ENCODE measurements at regions not wholly inside any gene's neighbourhood (a gene's known extent, or its start where the extent isn't known, plus 50 kb on each side); places are given as distances from the start of the nearest gene placed in this dataset.

- no peak for DNase-seq (ENCODE audit: low read depth, low spot score)
Observed at GRCh38 chr10:21172930-21173801, 276.1 kb upstream of the NEBL start.

DNA sequence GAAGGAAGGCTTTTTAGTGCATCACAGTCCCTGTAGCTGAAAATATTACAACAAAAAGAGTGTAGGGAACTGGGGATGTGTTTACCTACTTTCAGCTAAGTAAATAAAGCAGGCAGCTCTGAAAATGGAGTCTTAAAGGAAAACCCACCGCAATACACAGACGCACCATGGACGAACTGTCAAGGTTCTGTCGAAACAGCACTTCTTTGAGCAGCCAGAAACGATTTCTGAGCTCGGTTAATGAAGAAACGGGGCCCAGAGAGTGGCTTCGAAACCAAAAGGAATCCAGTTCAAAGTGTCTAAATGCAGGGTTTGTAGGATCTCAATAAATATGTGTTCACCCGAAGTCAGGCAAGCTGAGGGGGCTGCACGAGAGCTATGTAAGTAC is 275.4 kb upstream of the NEBL start:
- DNase-seq (ENCODE audit: low read depth, low spot score): no peak

GRCh38 chr10:21171936-21172541 is 274.9 kb upstream of the NEBL start:
- DNase-seq (ENCODE audit: low read depth, low spot score): no peak

DNA sequence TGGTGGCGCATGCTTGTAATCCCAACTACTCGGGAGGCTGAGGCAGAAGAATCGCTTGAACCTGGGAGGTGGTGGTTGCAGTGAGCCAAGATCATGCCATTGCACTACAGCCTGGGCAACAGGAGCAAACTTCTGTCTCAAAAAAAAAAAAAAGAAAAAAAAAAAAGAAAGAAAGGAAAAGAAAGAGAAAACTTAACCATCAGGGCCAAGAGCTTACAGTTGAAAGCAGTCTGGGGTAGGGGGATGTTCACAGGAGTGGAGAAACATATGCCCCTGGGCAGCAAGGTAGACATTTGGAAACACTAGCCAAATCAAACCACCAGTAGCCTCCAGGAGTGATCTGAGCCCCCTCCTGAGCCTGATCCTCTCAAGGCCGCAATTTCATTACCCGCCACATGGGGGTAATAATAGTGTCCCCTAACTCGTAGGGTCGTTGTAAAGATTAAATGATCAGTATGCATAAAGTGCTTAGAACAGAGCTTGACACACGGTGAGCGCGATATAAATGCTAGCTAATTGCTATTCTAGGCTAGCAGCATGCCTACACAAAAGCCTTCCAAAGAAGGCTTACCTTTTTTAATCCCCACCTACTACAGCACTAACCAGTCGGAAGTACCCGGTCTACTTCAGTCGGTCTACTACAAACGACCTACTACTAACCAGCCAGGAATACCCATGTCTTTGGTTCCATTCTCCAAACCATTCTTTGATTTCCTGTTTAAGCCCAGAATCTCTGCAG is 274.3 kb upstream of the NEBL start:
- no peak for DNase-seq (ENCODE audit: low read depth, low spot score)

DNA sequence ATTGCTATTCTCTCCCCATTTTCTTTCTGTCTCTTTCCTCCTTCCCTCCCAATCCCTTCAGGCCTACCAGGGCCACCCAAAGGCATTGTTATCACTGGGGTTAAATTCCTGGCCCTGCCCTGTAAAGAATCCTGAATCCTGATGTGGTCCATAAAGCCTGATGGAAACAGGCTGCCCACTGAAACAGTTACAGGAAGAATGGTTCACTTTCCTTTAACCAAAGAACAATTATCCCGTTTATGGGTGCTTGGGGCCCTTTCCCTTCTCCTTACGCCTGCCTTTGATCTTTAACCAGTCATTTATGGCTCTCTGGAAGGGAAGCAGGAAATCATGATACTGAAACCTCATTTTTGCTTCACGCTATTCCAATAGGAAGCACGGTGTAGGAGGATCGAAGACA is 273.1 kb upstream of the NEBL start:
- no peak for DNase-seq (ENCODE audit: low read depth, low spot score)

- DNase-seq (ENCODE audit: low read depth, low spot score): no peak
Observed at GRCh38 chr10:21169271-21169670, 272.2 kb upstream of the NEBL start.

- no peak for DNase-seq (ENCODE audit: low read depth, low spot score)
Observed at GRCh38 chr10:21167288-21168010, 270.3 kb upstream of the NEBL start.

- DNase-seq (ENCODE audit: low read depth, low spot score): no peak
Observed at GRCh38 chr10:21166557-21167287, 269.6 kb upstream of the NEBL start.

- DNase-seq (ENCODE audit: low read depth, low spot score): no peak
Observed at GRCh38 chr10:21165489-21165888, 268.4 kb upstream of the NEBL start.

- DNase-seq (ENCODE audit: low read depth, low spot score): no peak
Observed at GRCh38 chr10:21164687-21165086, 267.6 kb upstream of the NEBL start.

GRCh38 chr10:21162948-21163347 is 265.8 kb upstream of the NEBL start:
- no peak for DNase-seq (ENCODE audit: low read depth, low spot score)

DNA sequence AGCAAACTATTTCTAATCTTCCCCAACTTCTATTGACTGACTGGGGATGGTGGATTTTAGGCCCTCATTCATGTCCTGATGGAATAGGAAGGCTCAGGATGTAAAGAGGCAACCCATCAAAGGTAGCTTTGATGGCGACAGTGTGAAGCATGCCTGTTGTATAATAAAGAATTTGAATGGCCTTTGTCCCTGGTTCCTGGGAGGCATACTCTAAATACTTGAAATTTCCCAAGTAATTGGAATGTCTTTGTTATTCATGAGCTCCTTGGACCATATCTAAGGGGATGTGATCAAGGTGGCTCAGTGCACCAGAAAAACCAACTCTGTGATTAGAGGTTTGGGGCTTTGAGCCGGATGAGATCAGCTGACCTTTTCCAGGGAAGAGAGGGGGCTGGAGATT is 264.5 kb upstream of the NEBL start:
- no peak for DNase-seq (ENCODE audit: low read depth, low spot score)

DNA sequence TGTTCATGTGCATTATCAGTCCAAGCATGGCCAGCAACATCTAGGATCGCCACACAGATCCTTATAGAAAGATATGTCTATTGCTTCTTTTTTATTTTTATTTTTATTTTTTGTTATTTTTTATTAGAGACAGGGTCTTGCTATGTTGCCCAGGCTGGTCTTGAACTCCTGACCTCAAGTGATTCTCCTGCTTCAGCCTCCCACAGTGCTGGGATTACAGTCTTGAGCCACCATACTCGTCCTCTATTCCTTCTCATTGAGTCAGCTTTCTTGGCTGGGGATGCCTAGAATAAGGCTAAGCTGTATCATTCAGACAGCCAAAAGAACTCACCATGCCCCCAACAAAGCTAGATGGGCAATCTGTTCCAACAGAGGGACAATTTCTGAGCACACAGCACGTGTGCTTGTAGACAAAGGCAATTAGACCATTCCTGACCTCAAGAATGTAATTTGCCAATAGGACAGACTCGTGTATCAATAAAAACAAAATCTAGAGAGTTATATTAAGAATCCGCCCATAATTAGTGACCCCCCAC is 264.0 kb upstream of the NEBL start:
- no peak for DNase-seq (ENCODE audit: low read depth, low spot score)

- no peak for DNase-seq (ENCODE audit: low read depth, low spot score)
Observed at GRCh38 chr10:21160116-21160515, 263.0 kb upstream of the NEBL start.

- DNase-seq (ENCODE audit: low read depth, low spot score): no peak
Observed at GRCh38 chr10:21159669-21160068, 262.6 kb upstream of the NEBL start.

GRCh38 chr10:21158301-21158700 is 261.2 kb upstream of the NEBL start:
- DNase-seq (ENCODE audit: low read depth, low spot score): no peak

GRCh38 chr10:21157664-21158063 is 260.6 kb upstream of the NEBL start:
- no peak for DNase-seq (ENCODE audit: low read depth, low spot score)

DNA sequence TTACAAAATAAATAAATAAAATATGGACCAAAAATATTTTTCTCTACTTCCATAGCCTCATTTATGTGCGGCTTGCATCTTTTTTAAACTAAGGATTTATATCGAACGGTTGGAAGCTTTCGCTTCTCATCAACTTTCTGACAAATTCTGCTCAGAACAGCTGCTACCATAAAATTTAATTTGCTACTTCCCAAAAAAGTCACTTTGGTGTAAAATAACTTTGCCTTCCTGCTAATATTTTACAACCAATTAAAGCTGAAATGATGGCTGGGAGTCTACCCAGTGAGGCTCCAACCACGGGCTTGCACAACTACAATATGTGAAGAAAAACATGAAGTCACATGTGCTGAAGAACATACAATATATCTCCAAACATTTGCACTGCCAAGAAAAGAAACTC is 253.1 kb upstream of the NEBL start:
- DNase-seq (ENCODE audit: low read depth, low spot score): no peak

GRCh38 chr10:21146436-21146789 is 249.3 kb upstream of the NEBL start:
- DNase-seq (ENCODE audit: low read depth, low spot score): no peak

DNA sequence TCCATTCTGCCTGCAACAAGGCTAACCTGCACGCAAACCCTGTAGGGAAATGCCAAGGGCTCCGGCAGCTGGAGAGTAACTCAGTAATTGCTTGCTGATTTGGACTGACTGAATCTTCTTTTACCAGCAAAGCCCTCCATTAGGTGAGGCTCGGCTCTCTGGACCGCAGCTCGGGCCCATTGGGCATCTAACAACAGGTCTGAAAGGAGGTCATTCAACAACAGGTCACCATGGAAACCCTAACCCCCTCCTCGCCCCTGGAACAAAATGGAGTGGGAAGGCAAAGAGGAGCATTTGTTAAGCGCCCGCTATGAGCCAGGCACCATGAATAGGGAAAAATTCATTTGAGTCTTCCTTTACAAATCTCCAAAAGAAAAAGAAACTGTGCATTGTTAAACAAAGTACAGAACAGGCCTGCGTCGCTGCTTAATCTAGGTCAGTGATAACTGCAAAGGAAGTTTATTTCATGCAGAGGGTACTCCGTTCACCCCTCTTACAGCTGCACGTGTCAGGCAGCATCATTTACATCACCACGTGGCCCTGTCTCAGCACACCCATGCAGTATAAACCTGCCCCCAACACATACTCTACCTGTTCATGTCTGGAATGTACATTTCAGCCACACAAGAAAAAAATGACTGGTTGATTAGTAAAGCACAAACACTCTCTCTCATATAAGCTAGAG is 248.8 kb upstream of the NEBL start:
- DNase-seq (ENCODE audit: low read depth, low spot score): no peak

GRCh38 chr10:21144047-21144446 is 246.9 kb upstream of the NEBL start:
- DNase-seq (ENCODE audit: low read depth, low spot score): no peak
